BJ (cell line): ENCODE measurements at regions not wholly inside any gene's neighbourhood (a gene's known extent, or its start where the extent isn't known, plus 50 kb on each side); places are given as distances from the start of the nearest gene placed in this dataset.

Experiments
- CTCF ChIA-PET: fragments of 350-600 bp; formaldehyde crosslinking; extraction: SDS; loops from one replicate; lab custom pipeline; 2021; ENCODE audit warnings: antibody characterized with exemption, inconsistent platforms; lab: Yijun Ruan, JAX
- POLR2A ChIA-PET: fragments of 300-600 bp; sonication (Branson Sonifier 250); formaldehyde crosslinking; extraction: SDS; loops from one replicate; lab custom pipeline; 2021; ENCODE audit warnings: antibody characterized with exemption; lab: Charles Lee
- DNase-seq: peaks from one replicate; pipeline ENCODE4 v3.0.0-alpha.2; 2011; ENCODE audit warnings: low read depth
- H3K27me3 ChIP-seq: 2 replicates; pipeline ENCODE4 v1.6.0; 2011; ENCODE audit warnings: low read length; ENCODE audit not compliant: control insufficient read depth, insufficient read depth
- H3K36me3 ChIP-seq: 2 replicates; pipeline ENCODE4 v1.5.1; 2011; ENCODE audit warnings: low read length; ENCODE audit not compliant: control insufficient read depth, insufficient read depth
- H3K4me3 ChIP-seq: 2 replicates; pipeline ENCODE4 v1.5.1; 2011; ENCODE audit warnings: low read depth, mild to moderate bottlenecking, control low read depth, low read length
- TF ChIP-seq, protein P1 (sequence below): IDR thresholded peaks from 2 replicates; pipeline ENCODE4 v1.5.1; 2011; ENCODE audit warnings: low read depth, mild to moderate bottlenecking, control low read depth, inconsistent platforms, low read length, moderate library complexity; ENCODE audit not compliant: insufficient read depth

DNA sequence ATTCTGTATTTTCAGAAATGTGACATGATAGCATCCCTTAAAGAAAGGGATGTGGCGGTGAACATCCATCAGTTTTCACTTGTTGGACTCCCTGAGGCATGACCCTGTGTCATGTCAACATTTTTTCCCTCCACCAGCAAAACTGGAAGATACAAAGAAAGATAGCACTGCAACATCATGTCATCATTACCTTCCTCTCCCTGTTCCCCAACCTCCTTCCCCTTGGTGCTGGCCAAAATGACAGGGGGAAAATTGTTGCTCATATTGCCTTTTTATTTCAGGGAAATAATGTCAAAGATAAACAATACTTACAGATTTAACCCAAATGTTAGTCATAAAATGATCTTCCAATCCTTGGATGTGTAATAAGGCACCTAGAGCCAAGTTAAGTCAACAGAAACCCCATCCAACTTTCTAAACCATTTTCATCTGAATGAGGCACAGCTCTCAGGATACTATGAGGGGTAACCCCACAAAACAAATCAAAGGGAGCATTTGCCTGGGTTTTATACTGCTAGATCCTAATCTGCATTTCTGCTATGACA lies 644.3 kb downstream of the ACTL7B start:
- Histone ChIP-seq H3K27me3 (no peaks in the 10 kb centered on the region), H3K4me3 (no peak overlapping the region), H3K36me3 (no peaks in the 10 kb centered on the region)
- TF ChIP-seq, protein P1, sequence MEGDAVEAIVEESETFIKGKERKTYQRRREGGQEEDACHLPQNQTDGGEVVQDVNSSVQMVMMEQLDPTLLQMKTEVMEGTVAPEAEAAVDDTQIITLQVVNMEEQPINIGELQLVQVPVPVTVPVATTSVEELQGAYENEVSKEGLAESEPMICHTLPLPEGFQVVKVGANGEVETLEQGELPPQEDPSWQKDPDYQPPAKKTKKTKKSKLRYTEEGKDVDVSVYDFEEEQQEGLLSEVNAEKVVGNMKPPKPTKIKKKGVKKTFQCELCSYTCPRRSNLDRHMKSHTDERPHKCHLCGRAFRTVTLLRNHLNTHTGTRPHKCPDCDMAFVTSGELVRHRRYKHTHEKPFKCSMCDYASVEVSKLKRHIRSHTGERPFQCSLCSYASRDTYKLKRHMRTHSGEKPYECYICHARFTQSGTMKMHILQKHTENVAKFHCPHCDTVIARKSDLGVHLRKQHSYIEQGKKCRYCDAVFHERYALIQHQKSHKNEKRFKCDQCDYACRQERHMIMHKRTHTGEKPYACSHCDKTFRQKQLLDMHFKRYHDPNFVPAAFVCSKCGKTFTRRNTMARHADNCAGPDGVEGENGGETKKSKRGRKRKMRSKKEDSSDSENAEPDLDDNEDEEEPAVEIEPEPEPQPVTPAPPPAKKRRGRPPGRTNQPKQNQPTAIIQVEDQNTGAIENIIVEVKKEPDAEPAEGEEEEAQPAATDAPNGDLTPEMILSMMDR = no peak
- ChIA-PET CTCF (interaction anchor here (1.0 to 1.6 kb wide), 2 partner anchors 15 to 63 kb away, joined by 3 read pairs; no protein-coding TSS in a partner anchor), POLR2A (interaction anchor here (0.6 kb wide), 1 partner anchor 18 kb away, joined by 3 read pairs; no protein-coding TSS in a partner anchor)
- DNase-seq = no peak

DNA sequence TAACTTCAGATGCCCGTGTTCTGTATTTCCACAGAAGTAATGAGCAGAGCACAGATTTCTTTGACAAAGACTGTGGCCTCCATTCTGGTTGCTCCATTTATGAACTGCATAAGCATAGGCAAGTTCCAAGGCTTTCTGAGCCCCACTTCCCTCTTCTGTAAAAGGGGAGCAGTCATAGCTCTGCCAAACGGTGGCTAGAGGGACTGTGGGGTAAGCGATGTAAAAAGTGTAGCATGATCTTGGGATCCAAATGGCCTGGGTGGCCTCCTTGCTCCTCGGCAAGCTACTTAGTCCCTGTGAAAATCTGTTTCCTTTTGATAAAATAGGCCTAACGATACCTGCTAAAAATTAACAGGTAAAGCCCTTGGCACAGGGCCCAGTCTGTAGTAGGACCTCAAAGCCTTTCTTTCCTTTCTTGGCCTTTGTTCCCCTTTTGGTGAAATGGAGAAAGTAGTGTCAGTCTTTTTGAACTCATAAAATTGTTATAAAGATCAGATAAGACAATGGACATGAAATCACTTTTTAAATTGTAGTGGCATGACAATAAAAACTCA lies 646.6 kb downstream of the ACTL7B start:
- Histone ChIP-seq H3K4me3 (no peak overlapping the region), H3K36me3 (no peaks in the 10 kb centered on the region), H3K27me3 (no peaks in the 10 kb centered on the region)
- CTCF ChIA-PET = no interaction called here
- POLR2A ChIA-PET = no interaction called here
- DNase-seq = no peak
- TF ChIP-seq, protein P1 = no peak

DNA sequence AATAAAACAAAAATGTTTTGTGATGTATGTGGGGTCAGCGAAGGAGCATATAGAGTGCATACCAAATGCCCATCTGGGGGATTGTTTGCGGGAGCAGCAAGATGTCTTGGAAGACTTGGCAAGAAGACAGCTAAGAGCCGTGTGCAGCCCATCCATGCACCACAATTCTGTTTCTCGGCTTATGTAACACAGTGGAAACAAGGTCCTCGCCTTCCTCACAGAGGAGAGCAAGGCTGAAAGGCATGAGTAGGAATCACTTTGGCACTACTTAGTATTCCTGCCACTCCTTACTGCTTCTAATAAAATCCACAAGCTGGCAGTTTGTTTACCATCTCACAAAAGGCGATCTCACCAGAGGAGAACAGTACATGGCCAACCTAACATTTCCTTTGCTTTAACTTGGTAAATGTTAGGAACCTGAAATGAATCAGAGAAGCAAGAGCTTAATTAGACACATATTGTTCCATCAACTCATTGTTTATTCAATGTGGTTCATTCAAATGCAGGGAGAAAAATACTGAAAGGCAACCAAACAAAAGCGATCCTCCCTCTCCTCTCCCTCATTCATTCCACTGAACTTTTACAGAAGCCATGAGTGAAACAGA lies 648.1 kb downstream of the ACTL7B start:
- Histone ChIP-seq H3K27me3 (no peaks in the 10 kb centered on the region), H3K36me3 (no peaks in the 10 kb centered on the region), H3K4me3 (no peak overlapping the region)
- POLR2A ChIA-PET = no interaction called here
- DNase-seq = peak; percentile 29
- CTCF ChIA-PET = interaction anchor here (0.8 kb wide), 1 partner anchor 22 kb away, joined by 3 read pairs; no protein-coding TSS in a partner anchor
- TF ChIP-seq, protein P1 = no peak

DNA sequence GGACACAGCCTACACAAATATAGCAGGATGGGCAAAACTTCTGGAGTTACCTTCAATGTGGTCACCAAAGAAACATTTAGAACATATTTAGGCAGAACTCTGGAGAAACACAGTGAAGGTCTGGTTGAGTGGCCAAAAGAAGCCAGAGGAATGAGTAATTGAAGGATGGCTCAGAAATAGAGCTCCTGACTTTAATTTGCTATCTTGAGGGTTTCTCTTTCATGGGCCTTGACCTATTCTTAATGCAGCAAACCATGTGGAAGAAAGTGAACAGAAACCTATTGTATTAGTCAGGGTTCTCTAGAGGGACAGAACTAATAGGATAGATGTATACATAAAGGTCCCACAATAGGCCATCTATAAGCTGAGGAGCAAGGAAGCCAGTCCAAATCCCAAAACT lies 650.5 kb downstream of the ACTL7B start:
- TF ChIP-seq, protein P1 = no peak
- no peaks in the 10 kb centered on the region for H3K27me3 ChIP-seq
- no peak overlapping the region for H3K4me3 ChIP-seq
- ChIA-PET CTCF (no interaction called here), POLR2A (no interaction called here)
- DNase-seq = no peak
- H3K36me3 ChIP-seq = no peaks in the 10 kb centered on the region

DNA sequence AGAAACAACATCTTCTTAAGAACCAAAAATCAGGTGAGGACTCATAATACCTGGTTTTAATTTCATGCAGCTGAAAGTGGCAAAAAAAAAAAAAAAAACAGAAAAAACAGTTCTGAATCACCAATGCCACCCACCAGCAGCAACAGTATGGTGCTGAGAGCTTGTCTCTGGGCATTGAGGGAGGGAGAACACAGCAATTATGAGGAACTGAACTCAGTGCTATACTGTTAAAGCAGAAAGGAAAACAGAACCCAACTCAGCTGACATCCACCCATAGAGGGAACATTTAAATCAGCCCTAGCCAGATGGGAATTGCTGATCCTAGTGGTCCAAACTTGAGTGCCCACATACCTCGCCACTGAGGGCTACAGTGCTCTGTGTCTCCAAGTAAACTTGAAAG lies 657.9 kb downstream of the ACTL7B start:
- H3K36me3 ChIP-seq = no peaks in the 10 kb centered on the region
- no peak overlapping the region for H3K4me3 ChIP-seq
- ChIA-PET POLR2A (no interaction called here), CTCF (no interaction called here)
- DNase-seq = no peak
- TF ChIP-seq, protein P1 = no peak
- no peaks in the 10 kb centered on the region for H3K27me3 ChIP-seq
